HG02885 (cell line): ENCODE measurements at regions not wholly inside any gene's neighbourhood (a gene's known extent, or its start where the extent isn't known, plus 50 kb on each side); places are given as distances from the start of the nearest gene placed in this dataset.
A peak's percentile ranks its signal among the peaks of the same experiment; 100 is the strongest.
"Not testable (repeated sequence)": the region's sequence is repeated elsewhere in the genome, so short reads cannot be mapped to it uniquely, and the experiment has no call there.

Experiments used
- ATAC-seq: cut with Tn5 transposase; IDR thresholded peaks from one replicate; pipeline ENCODE4 v1.9.1; 2021; ENCODE audit warnings: mild to moderate bottlenecking; ENCODE audit not compliant: unreplicated experiment, poor library complexity

DNA sequence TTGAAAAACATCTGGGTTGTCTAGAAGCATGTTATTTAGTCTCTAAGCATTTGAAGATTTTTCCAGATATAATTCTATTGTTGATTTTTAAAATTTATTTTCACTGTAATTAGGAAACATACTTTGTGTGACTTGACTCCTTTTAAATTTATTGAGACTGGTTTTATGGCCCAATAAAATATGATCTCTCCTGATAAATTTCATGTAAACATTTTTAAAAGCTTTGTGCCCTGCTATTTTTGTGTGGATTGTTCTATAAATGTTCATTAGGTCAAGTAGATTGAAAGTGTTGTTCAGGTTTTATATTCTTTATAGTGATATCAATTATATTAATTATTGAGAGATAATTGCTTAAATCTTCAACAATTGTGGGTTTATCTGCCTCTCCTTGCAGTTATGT lies 105.4 kb downstream of the RFX6 start:
- no peak for ATAC-seq

GRCh38 chr6:116983375-116983774 lies 106.3 kb downstream of the RFX6 start:
- ATAC-seq = no peak

- no peak for ATAC-seq
Observed at GRCh38 chr6:116986819-116987218, 109.8 kb downstream of the RFX6 start.

DNA sequence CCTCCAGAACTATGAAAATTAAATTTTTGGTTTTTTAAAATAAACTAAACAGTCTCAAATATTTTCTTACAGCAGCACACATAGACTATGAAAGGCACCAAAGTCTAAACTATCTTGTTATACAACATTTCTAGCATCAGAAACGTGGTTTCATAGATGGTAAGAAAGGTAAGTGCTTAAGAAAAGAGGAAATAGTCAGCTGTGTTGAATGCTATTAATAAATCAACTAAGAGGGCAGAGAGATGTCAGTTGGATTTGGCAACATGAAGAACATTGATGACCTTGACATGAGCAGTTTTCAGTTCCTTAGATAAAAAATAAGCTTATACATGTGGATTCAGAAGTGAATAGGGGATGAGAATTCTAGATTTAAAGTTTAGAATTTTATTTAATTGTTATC lies 113.6 kb downstream of the RFX6 start:
- ATAC-seq = no peak

DNA sequence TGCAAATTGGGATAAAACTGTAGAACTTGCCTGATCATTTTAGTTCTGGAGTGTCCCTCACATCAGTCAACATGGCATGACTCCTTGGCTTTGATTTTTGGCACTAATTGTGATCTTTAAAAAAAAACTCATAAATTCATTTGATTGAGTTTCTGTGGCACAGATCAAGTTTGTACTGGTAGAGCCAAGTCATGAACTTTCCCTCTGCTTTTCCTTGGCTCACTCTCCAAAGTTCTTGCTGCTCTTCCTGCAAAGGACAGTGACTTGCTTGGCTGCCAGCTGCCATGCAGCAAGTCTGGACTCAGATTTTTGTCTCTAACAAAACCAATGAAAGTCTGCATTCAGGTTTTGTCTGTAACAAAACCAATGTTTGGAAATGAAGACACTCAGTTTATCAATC lies 115.5 kb downstream of the RFX6 start:
- no peak for ATAC-seq

DNA sequence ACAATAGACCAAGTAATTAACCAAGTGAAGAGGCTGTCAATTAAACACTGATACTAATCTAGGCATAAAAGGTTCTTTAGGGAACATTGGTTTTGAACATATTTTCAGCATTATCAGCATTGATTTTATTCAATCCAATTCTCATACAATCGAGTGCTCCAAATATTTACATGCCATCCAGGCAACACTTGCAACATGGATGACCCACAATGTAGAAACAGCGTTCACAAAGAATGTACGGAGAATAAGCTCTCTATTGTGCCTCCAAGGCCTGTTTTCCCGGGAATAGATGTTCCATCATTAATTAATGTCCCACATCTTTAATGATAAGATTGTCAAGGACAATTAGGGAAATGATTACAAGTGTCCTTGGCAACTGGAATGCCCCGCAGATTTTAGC lies 117.4 kb downstream of the RFX6 start:
- no peak for ATAC-seq

DNA sequence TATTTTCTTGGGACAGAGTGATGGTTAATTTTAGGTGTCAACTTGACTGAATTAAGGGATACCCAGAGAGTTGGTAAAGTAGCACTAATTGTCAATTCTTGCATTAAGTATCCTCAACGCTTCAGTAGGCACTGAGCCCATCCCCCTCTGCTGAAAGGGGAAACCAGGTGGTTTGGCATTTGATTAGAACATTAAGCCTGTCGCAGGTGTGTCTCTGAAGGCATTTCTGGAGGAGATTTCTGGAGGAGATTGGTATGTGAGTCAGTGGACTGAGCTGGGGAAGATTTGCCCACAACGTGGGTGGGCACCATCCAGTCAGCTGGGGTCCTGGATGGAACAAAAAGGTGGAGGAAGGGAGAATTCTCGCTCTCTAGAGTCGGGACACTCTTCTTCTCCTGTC lies 119.8 kb downstream of the RFX6 start:
- no peak for ATAC-seq

DNA sequence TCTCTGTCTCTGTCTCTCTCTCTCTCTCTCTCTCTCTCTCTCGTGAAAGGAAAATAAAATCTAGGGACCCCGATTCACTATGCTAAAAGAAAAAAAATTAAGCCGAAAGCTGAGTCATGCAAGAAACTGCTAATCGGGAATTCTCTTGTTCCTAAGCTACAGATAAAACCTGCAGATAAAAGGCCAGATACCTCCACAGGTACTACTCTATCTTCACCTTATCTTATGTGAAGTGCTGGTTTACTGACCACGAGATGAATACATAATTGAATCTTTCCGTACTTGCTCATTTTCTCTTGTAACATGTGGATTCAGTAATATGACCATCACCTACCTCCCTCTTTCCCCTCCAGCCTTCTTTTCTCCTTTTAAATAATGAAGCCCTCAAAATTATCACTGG lies 120.5 kb downstream of the RFX6 start:
- ATAC-seq = no peak

DNA sequence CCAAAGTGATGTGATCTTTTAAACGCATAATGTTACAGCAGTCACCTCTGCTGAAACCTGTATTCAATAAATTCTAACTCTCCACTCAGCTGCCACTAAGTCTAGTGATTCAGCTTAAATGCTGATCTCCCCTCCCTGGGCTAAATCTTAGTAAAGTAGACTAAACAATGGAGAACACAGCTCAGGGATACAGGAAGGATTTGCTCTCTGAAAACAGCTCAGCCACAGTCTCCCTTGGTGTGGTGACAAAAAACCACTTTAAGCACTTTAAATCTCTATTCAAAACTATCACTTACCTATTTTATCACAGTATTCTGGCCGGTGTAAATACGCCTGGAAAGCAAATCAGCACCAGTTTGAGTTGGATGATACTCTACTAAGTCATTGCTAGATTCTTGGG lies 130.6 kb downstream of the RFX6 start:
- no peak for ATAC-seq

- peak; percentile 51 for ATAC-seq
Observed at GRCh38 chr6:117008618-117009017, 131.6 kb downstream of the RFX6 start.

DNA sequence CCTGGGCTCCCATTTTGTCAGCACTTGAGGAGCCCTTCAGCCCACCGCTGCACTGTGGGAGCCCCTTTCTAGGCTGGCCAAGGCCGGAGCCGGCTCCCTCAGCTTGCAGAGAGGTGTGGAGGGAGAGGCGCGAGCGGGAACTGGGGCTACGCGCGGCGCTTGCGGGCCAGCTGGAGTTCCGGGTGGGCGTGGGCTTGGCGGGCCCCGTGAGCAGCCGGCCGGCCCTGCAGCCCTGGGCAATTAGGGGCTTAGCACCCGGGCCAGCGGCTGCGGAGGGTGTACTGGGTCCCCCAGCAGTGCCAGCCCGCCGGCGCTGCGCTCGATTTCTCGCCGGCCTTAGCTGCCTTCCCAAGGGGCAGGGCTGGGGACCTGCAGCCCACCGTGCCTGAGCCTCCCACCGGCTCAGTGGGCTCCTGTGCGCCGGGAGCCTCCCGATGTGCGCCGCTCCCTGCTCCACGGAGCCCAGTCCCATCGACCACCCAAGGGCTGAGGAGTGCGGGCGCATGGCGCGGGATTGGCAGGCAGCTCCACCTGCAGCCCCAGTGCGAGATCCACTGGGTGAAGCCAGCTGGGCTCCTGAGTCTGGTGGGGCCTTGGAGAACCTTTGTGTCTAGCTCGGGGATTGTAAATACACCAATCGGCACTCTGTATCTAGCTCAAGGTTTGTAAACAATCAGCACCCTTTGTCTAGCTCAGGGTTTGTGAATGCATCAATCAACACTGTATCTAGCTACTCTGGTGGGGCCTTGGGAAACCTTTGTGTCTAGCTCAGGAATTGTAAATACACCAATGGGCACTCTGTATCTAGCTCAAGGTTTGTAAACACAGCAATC lies 137.8 kb downstream of the RFX6 start:
- not testable (repeated sequence) for ATAC-seq

GRCh38 chr6:117015474-117015804 lies 138.4 kb downstream of the RFX6 start:
- not testable (repeated sequence) for ATAC-seq

DNA sequence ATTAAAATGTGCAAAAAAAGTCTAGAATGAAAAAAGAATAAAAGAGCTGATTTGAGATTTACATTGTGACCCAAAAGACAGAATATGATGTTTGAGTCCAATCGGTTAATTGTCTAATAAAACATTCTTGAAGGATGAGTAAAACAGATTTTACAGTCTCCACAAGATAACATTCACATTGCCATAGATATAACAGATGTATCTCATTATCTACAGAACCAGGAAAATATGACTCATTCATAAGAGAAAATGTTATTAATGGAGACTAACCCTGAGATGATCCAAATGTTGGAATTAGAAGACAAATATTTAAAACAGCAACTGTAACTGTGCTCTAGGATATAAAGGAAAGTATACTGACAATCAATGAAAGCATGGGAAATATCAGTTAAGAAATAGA lies 141.7 kb downstream of the RFX6 start:
- no peak for ATAC-seq

GRCh38 chr6:117022774-117023173 lies 145.7 kb downstream of the RFX6 start:
- no peak for ATAC-seq

GRCh38 chr6:117025310-117025709 lies 148.3 kb downstream of the RFX6 start:
- no peak for ATAC-seq

GRCh38 chr6:117028256-117028655 lies 151.2 kb downstream of the RFX6 start:
- ATAC-seq = no peak

- no peak for ATAC-seq
Observed at GRCh38 chr6:117034547-117034946, 157.5 kb downstream of the RFX6 start.

GRCh38 chr6:117034971-117035370 lies 157.9 kb downstream of the RFX6 start:
- ATAC-seq = no peak

DNA sequence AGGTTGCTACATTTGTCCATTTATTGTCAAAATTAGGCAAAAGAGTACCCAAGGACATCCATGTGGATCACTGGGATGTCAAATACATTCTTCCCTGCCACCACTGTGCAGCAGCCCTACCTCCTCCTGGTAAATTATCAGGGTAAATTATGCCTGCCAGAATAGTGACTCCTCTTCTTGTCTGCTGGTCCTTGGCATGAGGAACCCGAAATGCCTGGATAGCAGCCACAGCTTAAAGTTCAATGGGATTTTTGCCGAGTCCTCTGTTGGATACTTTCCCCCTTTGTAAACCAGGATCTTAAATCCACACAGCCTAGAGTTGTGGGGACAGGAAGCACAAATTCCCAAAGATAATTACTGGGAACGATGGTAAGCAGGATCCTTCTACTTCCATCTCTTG lies 173.3 kb downstream of the RFX6 start:
- no peak for ATAC-seq

GRCh38 chr6:117072134-117072533 lies 193.2 kb upstream of the VGLL2 start:
- no peak for ATAC-seq

DNA sequence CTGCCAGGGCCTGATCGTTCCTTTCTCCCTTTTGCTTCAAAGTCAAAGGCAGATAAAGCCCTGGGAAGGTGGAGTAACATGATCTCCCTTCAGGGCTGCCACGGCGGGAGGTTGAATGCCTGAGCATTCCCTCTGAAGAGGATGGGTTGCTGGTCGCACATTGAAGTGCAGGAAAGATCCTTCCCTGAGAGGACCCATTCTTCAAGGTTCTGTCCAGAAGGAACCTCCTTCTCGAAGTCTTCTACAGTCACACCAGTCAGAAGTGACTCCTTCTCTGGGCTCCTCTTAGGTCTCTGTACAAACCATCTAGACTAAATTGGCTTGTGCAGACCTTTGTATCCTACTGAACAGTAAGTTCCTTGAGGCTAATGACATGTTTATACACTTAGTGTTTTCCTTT lies 192.6 kb upstream of the VGLL2 start:
- ATAC-seq = no peak

GRCh38 chr6:117074672-117075071 lies 190.7 kb upstream of the VGLL2 start:
- ATAC-seq = no peak

DNA sequence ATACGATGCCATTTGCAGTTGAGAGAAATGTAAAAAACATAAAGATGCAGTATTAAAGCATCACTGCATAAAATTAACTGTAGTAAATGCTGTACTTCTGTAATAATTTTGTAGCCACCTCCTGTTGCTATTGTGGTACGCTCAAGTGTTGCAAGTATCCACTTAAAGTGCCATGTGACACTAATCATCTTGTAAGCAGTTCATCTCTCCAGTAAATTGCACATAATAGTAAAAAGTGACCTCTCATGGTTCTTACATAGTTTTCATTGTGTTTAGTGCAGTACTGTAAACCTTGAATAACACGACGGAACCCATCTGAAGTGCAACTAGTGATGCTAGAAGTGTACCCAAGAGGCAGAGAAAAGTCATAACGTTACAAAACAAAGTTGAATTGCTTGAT lies 190.1 kb upstream of the VGLL2 start:
- ATAC-seq = no peak
